Central memory CD4-positive, alpha-beta T cell (primary cell): ENCODE measurements at regions not wholly inside any gene's neighbourhood (a gene's known extent, or its start where the extent isn't known, plus 50 kb on each side); places are given as distances from the start of the nearest gene placed in this dataset.
"Not testable (repeated sequence)": the region's sequence is repeated elsewhere in the genome, so short reads cannot be mapped to it uniquely, and the experiment has no call there.

Experiments
- DNase-seq: peaks from one replicate; pipeline ENCODE4 v3.0.0; 2022

GRCh38 chr7:23938937-23939552 is 229.0 kb downstream of the STK31 start:
- no peak for DNase-seq

DNA sequence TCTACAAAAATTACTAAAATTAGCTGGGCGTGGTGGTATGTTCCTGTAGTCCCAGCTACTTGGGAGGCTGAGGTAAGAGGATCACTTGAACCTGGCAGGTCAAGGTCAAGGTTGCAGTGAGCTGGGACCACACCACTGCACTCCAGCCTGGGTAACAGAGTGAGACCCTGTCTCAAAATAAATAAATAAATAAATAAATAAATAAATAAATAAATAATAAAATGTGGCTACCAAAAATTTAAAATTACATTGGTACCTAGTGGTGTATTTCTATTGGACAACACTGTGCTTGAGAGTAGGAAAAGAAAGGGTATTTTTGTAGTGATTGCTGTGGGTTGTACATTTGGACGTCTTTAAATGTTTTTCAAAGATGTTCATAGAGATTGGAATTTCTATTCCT is 229.7 kb downstream of the STK31 start:
- not testable (repeated sequence) for DNase-seq

- DNase-seq: no peak
These were observed 231.5 kb downstream of the STK31 start for GRCh38 chr7:23941551-23941950.

DNA sequence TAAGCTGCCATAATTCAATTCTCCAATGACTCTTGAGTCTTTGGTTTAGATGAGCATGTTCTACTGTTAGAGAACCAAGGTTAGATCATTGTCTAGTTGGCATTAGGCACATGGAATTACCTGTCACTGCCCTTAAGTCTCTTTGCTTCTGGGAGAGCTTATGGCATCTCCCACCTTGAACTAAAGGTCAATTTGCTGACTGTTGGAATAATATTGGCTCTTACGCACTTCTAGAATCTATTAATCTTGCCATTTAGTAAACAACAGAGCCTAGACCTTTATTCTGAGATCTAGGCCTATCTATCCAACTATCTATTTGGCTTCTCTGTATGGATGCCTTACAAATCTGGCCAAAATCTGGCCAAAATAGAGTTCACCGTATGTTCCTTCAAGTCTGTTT is 232.0 kb downstream of the STK31 start:
- no peak for DNase-seq

- no peak for DNase-seq
These were observed 234.1 kb downstream of the STK31 start for GRCh38 chr7:23944131-23944530.

GRCh38 chr7:23945472-23945871 is 235.5 kb downstream of the STK31 start:
- no peak for DNase-seq

DNA sequence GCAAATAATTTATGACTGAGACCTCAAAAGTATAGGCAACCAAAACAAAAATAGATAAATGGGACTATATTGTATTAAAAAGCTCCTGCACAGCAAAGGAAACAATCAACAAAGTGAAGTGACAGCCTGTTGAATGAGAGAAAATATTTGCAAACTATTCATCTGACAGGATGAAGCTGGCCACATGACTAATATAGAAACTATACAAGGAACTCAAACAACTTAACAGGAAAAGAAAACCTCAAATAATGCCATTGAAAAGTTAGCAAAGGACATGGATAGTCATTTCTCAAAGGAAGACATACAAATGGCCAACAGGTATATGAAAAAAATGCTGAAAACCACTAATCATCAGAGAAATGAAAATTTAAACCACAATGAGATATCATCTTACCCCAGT is 245.1 kb downstream of the STK31 start:
- DNase-seq: no peak

- DNase-seq: no peak
These were observed 245.7 kb downstream of the STK31 start for GRCh38 chr7:23955600-23956149.

DNA sequence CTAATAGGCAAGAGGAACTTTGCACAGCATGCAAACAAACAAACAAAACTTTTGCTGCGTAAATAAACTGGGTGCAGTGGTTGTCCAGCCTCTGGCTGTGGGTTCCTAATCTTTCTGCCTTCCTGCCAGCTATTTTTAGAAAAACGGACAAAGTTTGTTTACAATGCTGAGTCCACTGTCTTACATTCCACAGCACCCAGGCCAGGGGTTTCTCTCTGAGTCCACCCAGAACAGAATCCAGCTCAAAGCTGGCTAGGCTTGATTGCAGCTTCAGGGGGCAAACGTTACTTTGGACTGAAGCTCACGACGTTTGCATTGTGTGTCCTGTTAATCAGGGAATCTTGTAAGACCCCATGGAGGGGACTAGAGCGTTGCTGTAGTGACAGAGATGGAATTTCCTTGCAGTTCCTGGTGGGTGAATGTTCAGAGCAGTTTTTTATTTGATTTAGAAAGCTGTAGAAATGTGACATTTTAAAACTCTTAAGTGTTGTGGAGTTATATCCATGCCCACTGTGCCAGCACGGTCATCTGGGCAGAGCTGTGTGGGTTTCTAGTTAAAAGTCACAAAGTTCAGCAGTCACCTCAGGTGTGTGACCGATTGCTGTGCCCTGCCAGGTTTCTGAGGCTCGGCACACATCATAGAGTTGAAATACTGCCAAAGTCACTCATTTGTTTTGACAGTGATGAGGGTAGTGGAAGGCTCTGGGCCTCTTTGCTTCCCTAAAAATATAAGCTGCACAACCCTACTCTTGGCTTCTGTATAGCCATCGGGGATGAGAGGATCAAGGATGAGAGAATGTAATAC is 247.0 kb downstream of the STK31 start:
- DNase-seq: no peak

DNA sequence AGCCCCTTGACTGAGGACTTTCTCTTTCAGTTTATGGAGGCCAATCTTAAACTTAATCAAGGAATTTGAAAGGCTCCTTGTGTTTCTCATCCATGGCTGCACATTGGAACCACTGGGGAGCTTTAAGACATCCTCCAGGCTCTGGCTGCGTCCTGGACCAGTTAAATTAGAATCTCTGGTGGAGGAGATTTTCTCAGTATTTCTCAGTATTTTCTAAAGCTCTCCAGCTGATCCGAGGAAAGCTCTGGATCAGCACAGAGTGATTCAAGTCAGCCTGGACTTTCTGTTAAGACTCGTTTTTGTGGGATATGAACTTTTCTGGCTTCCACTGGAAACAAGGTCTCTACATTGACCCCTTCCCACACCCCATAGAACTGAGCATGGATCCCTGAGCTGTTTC is 249.8 kb downstream of the STK31 start:
- no peak for DNase-seq

- DNase-seq: no peak
These were observed 250.3 kb downstream of the STK31 start for GRCh38 chr7:23960361-23960760.

DNA sequence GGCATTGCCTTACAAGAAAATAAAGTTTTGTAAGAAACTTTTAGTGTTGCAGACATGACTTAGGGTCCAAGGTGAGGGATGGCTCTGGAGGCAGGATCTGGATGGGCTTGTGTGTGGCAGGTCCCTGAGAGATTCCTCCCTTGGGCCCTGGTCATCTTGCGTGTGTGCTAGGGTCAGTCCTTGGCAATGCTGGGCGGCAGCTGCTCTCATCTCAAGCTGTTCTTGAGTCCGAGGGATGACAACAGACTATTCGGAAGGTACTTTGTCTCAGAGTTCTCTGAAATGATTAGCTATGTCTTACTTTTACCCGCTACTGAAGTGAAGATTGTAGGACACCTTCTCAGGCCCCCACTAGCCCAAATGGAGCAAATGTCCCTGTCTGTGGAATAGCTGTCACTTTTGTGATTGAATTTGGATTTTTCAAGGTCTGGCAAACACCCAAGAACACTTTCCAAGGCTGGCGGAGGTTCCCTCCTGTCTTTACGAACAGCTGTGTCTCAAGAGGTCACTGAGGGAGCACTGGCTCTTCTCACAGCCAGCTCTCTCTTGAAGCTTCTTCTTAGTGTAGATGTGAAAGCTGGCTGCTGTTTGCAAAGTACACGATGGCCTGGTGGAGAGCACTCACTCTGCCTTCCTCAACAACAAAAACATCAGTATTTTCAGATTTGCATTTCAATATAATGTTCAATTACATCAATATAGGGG is 253.6 kb downstream of the STK31 start:
- no peak for DNase-seq

- no peak for DNase-seq
These were observed 254.7 kb downstream of the STK31 start for GRCh38 chr7:23964715-23965114.

DNA sequence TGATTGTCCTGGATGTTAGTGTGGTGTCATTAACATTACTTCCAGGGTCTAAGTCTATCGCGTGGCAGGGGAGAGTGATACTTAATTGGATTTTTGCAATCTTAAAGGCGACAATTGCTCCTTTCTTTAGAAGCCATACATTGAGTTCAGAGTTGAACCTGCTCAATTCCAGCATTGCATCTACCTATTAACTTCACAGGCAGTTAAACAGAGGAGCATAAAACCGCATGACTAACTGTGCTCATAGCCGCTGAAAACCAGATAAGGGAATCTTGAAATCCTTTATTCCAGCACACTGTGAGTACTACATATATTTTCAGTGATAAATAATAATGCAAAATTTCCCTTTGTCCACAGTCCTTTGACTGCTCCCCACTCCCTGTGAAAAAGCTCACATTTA is 255.3 kb downstream of the STK31 start:
- no peak for DNase-seq

DNA sequence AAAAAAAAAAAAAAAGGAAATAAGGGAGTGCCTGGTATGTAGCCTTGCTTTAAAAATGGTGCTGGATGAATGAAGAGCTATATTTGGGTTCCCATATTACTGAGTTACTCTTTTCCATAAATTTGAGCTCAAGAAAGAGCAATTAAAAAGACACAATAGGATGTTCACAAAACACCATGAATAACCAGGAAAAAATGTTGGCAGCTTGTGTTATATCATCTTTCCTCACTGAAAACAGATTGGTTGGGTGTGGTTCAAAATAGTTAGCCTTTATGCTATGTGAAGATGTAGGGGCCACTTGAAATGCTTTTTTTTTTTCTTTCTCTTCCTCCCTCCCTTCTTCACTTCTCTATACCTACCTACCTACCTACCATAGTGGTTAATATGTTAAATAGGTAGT is 256.9 kb downstream of the STK31 start:
- no peak for DNase-seq

GRCh38 chr7:23967949-23968599 is 258.1 kb downstream of the STK31 start:
- no peak for DNase-seq

DNA sequence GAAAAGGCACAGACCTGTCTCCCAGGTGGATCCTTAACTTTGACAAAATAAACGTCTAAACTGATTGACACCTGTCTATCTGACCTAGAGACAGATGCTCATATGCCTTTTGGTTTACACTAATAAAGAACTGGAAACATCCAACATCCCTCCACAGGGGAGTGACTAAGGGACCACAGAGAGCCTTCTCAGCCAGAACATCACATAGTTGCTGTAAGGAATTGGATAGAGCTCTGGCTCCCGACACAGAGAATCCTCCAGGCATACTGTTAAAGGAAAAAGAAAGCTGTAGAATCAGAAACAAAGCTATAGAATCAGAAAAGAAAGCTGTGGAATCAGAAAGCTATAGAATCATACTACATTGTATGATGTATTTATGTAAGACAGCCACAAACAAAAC is 258.8 kb downstream of the STK31 start:
- no peak for DNase-seq

DNA sequence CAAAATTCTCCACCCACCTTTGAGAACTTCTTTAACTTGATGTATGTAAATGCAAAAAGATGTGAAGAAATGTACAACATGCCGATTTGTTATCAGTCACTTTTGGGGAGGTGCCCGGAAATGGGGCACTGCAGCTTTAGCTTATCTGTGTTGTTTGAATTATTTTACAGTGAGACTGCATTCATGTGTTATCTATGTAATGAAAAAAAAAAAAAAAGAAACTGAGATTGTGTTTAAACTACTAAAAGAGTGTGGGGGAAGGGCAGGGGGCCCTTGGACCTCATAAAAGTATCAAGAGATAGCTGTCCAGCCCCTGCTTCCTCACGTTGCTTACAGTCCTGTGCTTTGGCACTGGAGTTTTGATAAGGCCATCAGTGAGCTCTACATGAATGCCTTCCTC is 259.4 kb downstream of the STK31 start:
- no peak for DNase-seq

DNA sequence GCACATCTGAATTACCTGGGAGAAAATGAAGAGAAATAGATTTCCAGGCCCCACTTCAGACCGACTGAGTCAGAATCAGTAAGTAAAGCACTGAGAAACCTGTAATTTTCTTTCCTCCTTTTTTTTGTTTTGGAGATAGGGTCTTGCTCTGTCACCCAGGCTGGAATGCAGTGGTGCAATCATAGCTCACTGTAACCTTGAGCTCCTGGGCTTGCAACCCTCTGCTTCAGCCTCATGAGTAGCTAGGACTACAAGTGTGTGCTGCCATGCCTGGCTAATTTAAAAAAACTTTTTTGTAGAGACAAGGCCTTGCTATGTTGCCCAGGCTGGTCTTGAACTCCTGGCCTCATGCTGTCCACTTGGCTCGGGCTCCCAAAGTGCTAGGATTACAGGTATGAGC is 260.2 kb downstream of the STK31 start:
- DNase-seq: no peak

DNA sequence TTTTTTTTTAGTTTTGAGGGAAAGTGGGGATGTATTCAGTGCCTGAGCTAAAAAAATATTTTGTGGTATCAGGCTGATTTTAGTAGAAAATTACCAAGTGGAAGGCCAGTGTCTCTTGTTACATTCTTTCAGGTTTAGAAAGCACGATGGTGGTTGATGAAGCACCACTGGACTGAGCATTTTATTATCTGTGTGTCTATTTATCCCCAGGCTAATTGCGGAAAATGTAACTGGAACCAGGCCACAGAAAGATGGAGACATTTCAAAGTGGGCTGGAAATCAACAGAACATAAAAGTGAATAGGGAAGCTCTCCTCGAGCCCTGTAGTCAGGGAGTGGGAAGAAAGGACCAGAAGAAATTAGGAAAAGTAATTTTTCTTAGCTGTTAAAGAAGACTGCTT is 261.0 kb downstream of the STK31 start:
- no peak for DNase-seq

DNA sequence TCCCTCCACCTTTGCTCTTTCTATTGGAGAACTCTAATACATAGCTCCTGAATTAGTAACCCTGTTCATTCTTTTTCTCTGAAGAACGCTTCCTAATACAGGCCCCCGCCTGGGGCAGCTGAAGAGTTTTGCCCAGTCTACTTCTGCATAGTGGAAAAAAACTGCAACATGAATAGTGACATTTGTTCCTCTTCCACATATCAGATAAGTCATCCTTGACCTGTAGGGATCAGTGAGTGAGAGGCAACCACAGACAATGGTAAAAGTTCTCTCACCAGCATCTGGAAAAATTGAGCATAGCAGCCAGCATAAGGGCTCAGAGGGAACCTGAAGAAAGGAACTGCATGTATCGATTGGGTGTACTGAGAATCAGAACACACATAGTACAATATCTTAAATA is 262.0 kb downstream of the STK31 start:
- no peak for DNase-seq

- DNase-seq: no peak
These were observed 263.2 kb downstream of the STK31 start for GRCh38 chr7:23973264-23973663.

DNA sequence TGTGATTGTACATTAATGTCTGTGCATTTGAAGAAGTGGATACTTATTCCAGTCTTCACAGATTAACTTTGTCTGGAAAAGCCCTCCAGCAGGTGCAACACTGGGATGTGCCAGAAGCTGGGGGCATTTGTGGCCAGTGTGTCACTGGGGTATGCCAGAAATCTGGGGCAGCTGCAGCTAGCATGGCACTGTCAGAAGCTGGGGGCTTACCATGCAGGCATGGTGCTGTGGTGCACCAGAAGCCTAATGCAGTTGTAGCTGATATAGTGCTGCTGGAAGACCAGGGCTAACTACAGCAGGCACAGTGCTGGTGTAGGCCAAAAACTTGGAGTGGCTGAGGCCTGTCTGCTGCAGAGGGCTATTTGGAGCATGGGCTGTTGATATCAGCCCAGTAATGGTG is 270.1 kb downstream of the STK31 start:
- no peak for DNase-seq
